HS-5 (cell line): ENCODE measurements at regions not wholly inside any gene's neighbourhood (a gene's known extent, or its start where the extent isn't known, plus 50 kb on each side); places are given as distances from the start of the nearest gene placed in this dataset.

ENCODE experiments used
- DNase-seq: peaks from one replicate; pipeline ENCODE4 v3.0.0-alpha.2; 2012; ENCODE audit warnings: low read depth

- DNase-seq, result no peak
Observed at GRCh38 chr18:39795350-39795749, 2159.7 kb upstream of the PIK3C3 start.

GRCh38 chr18:39793609-39794008 is 2161.4 kb upstream of the PIK3C3 start:
- DNase-seq, result no peak

- no peak for DNase-seq
Observed at GRCh38 chr18:39788383-39788782, 2166.7 kb upstream of the PIK3C3 start.

DNA sequence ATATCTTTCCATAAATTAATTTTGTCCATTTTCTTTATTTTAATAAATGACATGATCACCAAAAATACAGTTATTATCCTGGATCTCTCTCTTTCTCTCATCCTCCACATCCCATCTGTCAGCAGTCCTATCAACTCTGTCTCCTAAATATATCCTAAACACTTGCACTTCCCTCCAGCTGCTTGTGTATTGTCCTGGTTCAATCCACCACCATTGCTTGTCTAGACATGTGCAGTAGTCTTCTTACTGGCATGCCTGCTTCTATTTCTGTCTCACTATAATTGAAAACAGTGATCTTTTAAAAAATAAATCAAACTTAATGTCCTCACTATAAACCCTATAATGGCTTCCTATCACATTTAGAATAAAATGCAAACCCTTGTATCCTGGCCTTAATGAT is 2168.6 kb upstream of the PIK3C3 start:
- DNase-seq, result no peak

- DNase-seq, result no peak
Observed at GRCh38 chr18:39784541-39784940, 2170.5 kb upstream of the PIK3C3 start.

DNA sequence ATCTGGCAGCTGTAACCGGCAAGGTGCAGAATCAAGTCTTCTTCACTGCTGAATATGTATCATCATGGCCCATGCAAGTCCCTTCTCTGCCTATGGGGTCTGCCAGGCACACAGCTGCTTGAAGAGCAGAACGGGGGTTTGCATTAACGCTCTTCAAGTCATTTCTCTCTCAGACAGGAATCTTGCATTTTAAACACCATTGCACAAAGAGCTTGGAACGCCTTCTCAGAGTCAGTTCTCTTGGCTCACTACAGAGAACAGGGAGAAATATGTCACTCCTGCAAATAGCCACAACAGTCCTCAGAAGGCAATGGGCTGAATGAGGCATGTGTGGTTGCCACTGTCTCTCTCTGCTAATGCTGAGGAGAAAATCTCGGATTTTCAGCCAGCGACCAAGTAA is 2173.5 kb upstream of the PIK3C3 start:
- DNase-seq, result no peak

DNA sequence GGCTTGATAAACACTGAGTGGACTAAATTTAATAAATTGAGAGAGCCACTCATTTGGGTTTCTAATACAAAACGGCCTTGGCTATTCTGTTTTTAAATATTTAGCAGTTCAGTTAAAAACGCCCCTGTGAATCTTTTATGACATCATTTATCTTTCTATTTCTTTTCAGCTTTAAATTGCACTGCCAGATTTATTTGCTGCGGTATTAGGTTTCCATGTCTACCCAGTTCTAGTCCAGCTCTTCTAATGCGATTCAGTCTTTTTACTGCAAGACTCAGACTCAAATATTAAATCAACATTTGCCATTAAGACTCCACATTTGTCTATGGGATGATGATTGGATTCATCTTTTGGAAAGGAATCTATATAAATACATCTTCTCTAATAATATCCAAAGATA is 2174.3 kb upstream of the PIK3C3 start:
- no peak for DNase-seq

GRCh38 chr18:39779926-39780325 is 2175.1 kb upstream of the PIK3C3 start:
- DNase-seq, result no peak

DNA sequence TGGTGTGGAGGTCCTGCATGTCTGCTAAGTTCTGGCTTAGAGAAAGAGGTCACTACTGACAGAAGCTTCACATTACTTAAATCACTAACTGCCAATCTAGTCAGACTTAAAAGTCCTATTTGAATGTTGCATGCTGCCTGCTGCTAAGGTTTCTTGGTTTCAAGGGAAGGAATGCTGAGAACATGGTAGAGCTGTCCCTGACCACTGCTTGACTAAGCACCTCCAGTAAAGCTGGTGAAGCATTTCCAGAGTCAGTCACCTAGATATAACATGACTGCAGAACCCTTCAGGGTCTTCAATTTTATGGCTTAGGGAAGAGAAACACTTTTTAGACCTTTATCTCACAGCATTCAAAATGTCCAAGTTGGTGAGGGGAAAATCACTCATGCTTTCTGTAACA is 2178.3 kb upstream of the PIK3C3 start:
- no peak for DNase-seq

DNA sequence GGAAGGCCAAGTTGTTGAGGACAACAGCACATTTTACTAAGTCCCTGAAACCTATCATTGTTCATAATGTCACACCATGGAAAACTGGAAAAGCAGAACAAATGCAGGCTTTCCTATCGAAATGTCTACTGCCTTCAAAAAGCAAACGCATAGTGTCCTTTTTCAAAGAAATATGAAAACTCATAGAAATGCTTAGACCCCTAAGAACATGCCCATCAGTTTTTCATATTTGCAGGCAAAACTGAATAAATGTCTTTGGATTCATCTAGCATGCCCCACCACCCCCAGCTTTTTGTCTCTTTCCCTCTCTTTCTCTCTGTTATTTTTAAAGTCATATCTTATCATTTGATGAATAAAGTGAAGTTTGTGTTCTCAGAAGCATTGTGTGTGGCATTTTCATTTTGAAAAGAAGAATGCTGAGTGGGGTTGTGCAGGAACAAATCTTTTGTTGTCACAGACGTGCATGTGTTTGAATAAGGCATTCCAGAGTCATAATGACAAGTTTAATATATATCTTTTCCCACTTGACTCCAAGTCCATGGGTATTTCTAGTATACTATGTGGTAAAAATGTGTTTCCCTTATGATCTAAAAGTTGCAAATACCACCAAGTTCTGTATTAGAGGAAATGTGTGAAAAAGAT is 2180.0 kb upstream of the PIK3C3 start:
- DNase-seq, result no peak

- no peak for DNase-seq
Observed at GRCh38 chr18:39773646-39774045, 2181.4 kb upstream of the PIK3C3 start.

GRCh38 chr18:39772155-39772919 is 2182.7 kb upstream of the PIK3C3 start:
- no peak for DNase-seq

- no peak for DNase-seq
Observed at GRCh38 chr18:39770399-39770798, 2184.6 kb upstream of the PIK3C3 start.

- no peak for DNase-seq
Observed at GRCh38 chr18:39764873-39765272, 2190.2 kb upstream of the PIK3C3 start.

DNA sequence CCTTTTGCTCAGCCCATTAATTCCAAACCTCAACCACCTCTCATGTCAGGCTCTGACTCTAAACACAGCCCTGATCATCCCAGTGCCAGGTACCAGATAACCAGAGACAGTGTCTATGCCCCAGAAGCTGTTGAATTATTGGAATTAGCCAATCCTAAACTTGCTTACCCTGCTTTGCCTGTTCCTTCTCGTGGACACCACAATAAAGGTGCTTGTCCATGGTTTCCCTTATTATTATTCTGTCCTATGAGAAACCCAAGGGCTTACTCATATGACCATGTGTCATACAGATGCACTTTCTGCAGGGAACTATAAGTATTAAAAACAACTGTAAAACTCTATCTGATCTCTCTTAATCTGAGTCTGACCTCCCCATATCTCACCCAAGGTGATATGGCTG is 2193.8 kb upstream of the PIK3C3 start:
- no peak for DNase-seq

DNA sequence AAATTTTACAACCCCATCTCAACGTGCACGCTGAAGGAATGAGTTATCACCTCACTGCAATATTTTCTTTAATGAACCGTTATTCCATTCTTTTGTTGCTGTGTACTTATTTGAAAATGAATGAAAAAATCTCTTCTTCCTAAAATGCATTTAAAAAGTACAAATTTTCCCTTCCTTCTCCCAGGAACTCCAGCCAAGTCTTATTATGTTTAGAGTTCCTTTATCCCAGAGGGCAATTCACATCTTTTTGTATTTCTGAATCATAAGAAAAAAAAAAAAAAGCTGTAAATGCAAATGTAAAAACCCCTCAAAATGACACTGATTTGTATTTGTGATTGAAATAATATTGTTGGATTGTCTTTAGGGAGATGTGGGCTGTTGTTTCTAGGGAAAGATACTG is 2194.3 kb upstream of the CELF4 start:
- DNase-seq, result no peak

GRCh38 chr18:39753178-39753577 is 2187.6 kb upstream of the CELF4 start:
- DNase-seq, result no peak

DNA sequence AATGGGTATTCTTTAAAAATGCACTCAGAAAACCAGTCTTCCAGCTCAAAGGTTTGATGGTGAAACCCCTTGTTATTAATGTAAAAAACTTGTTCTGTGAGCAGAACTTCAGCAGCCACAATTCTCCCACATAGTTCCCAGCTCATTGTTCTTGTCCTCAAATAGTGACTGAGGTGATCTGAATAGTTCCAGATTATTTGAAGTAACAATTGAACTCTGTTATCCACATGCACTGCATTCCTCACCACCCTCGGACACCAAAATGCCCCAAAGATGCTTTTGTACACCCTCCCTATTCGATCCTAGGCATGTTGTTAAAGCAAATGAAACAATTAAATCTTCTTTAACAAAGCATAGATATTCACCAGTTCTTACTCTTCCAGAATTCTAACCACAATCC is 2186.8 kb upstream of the CELF4 start:
- DNase-seq, result no peak

GRCh38 chr18:39751921-39752320 is 2186.3 kb upstream of the CELF4 start:
- DNase-seq, result no peak

GRCh38 chr18:39751161-39751560 is 2185.6 kb upstream of the CELF4 start:
- no peak for DNase-seq

GRCh38 chr18:39749154-39749553 is 2183.6 kb upstream of the CELF4 start:
- DNase-seq, result no peak

- no peak for DNase-seq
Observed at GRCh38 chr18:39748727-39749126, 2183.1 kb upstream of the CELF4 start.

GRCh38 chr18:39746201-39746600 is 2180.6 kb upstream of the CELF4 start:
- no peak for DNase-seq

GRCh38 chr18:39743463-39743862 is 2177.9 kb upstream of the CELF4 start:
- no peak for DNase-seq
